ENCODE measurements at regions not wholly inside any gene's neighbourhood (a gene's known extent, or its start where the extent isn't known, plus 50 kb on each side); places are given as distances from the start of the nearest gene placed in this dataset.

DNA sequence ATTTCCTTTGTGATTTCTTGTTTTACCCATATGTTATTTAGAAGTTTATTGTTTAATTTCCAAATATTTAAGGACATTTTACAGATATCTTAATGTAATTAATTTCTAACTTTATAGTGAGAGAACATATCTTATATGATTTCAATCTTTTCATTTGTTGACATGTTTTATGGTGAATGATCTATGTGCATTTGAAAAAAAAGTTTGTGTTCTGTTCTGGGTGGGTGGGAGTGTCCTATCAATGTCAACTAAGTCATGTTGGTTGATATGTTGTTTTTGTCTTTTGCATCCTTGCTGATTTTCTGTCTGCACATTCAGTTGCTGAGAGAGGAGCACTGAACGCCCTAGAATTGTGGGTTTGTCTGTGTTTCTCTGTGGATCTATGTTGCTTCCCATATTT is 50.3 kb upstream of the CBFA2T3 start:
- DNase-seq (ENCODE audit: low spot score) = no peak
- peaks cover 11% of the 10 kb centered on the region for H3K9me3 ChIP-seq (ENCODE audit: low read depth, low read length, poor library complexity, severe bottlenecking)
- intact Hi-C loops (cut with micrococcal nuclease; ENCODE audit: unreplicated experiment) = no loop called here
- CTCF ChIA-PET = no interaction called here
- H3K27ac ChIP-seq (ENCODE audit: low read depth, low read length, poor library complexity, severe bottlenecking) = no peak overlapping the region
- TF ChIP-seq, protein P1, sequence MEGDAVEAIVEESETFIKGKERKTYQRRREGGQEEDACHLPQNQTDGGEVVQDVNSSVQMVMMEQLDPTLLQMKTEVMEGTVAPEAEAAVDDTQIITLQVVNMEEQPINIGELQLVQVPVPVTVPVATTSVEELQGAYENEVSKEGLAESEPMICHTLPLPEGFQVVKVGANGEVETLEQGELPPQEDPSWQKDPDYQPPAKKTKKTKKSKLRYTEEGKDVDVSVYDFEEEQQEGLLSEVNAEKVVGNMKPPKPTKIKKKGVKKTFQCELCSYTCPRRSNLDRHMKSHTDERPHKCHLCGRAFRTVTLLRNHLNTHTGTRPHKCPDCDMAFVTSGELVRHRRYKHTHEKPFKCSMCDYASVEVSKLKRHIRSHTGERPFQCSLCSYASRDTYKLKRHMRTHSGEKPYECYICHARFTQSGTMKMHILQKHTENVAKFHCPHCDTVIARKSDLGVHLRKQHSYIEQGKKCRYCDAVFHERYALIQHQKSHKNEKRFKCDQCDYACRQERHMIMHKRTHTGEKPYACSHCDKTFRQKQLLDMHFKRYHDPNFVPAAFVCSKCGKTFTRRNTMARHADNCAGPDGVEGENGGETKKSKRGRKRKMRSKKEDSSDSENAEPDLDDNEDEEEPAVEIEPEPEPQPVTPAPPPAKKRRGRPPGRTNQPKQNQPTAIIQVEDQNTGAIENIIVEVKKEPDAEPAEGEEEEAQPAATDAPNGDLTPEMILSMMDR (conservative IDR thresholded peaks at IDR 0.05; ENCODE audit: low read depth, low read length) = no peak
- TF ChIP-seq EZH2 (IDR thresholded peaks at IDR 0.05; ENCODE audit: borderline replicate concordance, low read depth, low read length, poor library complexity, severe bottlenecking) = no peak
- POLR2A ChIA-PET (ENCODE audit: low non-redundant PET) = no interaction called here
- H3K27me3 ChIP-seq (replicated peaks; ENCODE audit: insufficient read depth, low read depth, low read length, poor library complexity) = peaks cover 62% of the 10 kb centered on the region
- H3K36me3 ChIP-seq (ENCODE audit: insufficient read depth, low read length, poor library complexity, severe bottlenecking) = no peaks in the 10 kb centered on the region
- H3K4me1 ChIP-seq (ENCODE audit: insufficient read depth, low read length, poor library complexity, severe bottlenecking) = no peaks in the 10 kb centered on the region
- no TSS peak for BruUV-seq (replicated peaks)
- no peak overlapping the region for H3K4me3 ChIP-seq (ENCODE audit: low read depth, low read length, poor library complexity, severe bottlenecking)

DNA sequence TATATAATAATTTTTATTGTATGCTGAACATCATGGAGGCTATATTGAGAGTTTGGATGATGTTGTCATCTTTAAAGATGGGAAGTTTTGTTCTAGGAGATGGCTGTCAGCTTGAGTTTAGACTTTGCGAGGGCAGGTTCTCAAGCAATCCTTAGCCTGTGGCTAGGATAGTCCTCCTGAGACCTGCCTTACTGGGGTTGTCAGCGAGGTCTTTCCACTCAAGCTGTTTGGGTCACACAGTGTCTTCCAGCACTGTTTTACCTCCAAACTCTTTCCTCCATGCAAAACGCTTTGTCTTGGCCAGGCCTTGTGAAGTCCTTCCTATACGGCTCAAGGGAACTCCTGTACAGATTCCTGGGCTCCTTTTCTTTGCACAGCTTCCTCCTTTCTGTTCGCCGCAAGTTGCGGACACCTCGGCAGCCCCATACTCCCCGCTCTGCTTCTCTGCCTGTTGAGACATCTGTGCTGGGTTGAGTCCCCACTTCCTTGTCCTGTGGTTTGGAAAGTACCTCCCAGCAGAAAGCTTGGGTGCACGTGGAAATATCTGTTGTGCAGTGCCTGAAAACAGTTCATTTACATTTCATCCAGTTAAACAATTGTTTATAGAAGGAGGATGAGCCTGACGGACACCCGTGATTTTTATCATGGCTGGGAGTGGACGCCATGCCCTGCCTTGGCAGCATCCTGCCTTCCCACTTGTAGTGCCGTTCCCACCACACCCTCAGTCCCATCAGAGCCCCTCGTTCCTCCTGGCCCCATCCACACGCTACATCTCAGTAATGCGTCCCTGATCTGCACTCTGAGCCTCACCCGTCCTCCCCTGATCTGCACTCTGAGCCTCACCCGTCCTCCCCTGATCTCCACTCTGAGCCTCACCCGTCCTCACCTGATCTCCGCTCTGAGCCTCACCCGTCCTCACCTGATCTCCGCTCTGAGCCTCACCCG is 55.0 kb upstream of the CBFA2T3 start:
- H3K4me3 ChIP-seq (ENCODE audit: low read depth, low read length, poor library complexity, severe bottlenecking) = no peak overlapping the region
- CTCF ChIA-PET = no interaction called here
- no peaks in the 10 kb centered on the region for H3K4me1 ChIP-seq (ENCODE audit: insufficient read depth, low read length, poor library complexity, severe bottlenecking)
- no peak for DNase-seq (ENCODE audit: low spot score)
- H3K27ac ChIP-seq (ENCODE audit: low read depth, low read length, poor library complexity, severe bottlenecking) = no peak overlapping the region
- H3K36me3 ChIP-seq (ENCODE audit: insufficient read depth, low read length, poor library complexity, severe bottlenecking) = no peaks in the 10 kb centered on the region
- H3K27me3 ChIP-seq (replicated peaks; ENCODE audit: insufficient read depth, low read depth, low read length, poor library complexity) = peaks cover 58% of the 10 kb centered on the region
- POLR2A ChIA-PET (ENCODE audit: low non-redundant PET) = no interaction called here
- BruUV-seq (replicated peaks) = no TSS peak
- no peak for TF ChIP-seq EZH2 (IDR thresholded peaks at IDR 0.05; ENCODE audit: borderline replicate concordance, low read depth, low read length, poor library complexity, severe bottlenecking)
- TF ChIP-seq, protein P1 (conservative IDR thresholded peaks at IDR 0.05; ENCODE audit: low read depth, low read length) = no peak
- H3K9me3 ChIP-seq (ENCODE audit: low read depth, low read length, poor library complexity, severe bottlenecking) = peaks cover 5% of the 10 kb centered on the region
- intact Hi-C loops (cut with micrococcal nuclease; ENCODE audit: unreplicated experiment) = no loop called here

DNA sequence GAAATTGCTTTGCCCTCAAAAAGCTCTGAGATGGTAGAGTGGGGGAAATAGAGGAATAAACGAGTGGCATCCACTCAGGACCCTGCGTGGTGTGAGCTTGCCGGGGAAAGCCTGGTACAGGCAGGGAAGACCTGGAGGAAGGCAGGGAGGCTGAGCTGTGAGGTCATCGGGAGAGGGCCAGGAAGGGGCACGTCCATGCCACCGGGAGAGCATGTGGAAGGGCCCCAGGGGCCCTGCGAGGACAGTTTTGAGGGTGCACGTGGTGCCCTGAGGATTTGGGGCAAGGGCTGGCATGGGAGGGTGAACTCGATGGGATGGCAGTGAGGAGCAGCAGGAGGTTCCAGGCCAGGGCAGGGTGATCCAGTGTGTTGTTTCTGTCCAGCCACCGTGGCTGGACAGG is 56.3 kb upstream of the CBFA2T3 start:
- intact Hi-C loops (cut with micrococcal nuclease; ENCODE audit: unreplicated experiment) = no loop called here
- no TSS peak for BruUV-seq (replicated peaks)

More for the DNA sequence above, 56.3 kb upstream of the CBFA2T3 start:
- no peak overlapping the region for H3K27ac ChIP-seq (ENCODE audit: low read depth, low read length, poor library complexity, severe bottlenecking)
- no peak for DNase-seq (ENCODE audit: low spot score)
- H3K9me3 ChIP-seq (ENCODE audit: low read depth, low read length, poor library complexity, severe bottlenecking) = peaks cover 5% of the 10 kb centered on the region
- no peaks in the 10 kb centered on the region for H3K4me1 ChIP-seq (ENCODE audit: insufficient read depth, low read length, poor library complexity, severe bottlenecking)
- ChIA-PET CTCF (no interaction called here), POLR2A (ENCODE audit: low non-redundant PET) (no interaction called here)
- TF ChIP-seq, protein P1 (conservative IDR thresholded peaks at IDR 0.05; ENCODE audit: low read depth, low read length) = no peak
- no peak for TF ChIP-seq EZH2 (IDR thresholded peaks at IDR 0.05; ENCODE audit: borderline replicate concordance, low read depth, low read length, poor library complexity, severe bottlenecking)
- H3K4me3 ChIP-seq (ENCODE audit: low read depth, low read length, poor library complexity, severe bottlenecking) = no peak overlapping the region
- H3K36me3 ChIP-seq (ENCODE audit: insufficient read depth, low read length, poor library complexity, severe bottlenecking) = no peaks in the 10 kb centered on the region
- peaks cover 58% of the 10 kb centered on the region for H3K27me3 ChIP-seq (replicated peaks; ENCODE audit: insufficient read depth, low read depth, low read length, poor library complexity)

All from A673 (cell line).